SK-N-SH (cell line): ENCODE measurements at regions not wholly inside any gene's neighbourhood (a gene's known extent, or its start where the extent isn't known, plus 50 kb on each side); places are given as distances from the start of the nearest gene placed in this dataset.

Experiments used
- CTCF ChIA-PET: fragments of 300-600, 350-600 bp; formaldehyde crosslinking; extraction: SDS; loops from one replicate; lab custom pipeline; 2021; lab: Yijun Ruan, JAX
- POLR2A ChIA-PET: fragments of 350-600 bp; sonication (Branson Sonifier 250); formaldehyde crosslinking; extraction: SDS; loops from one replicate; lab custom pipeline; 2020; ENCODE audit warnings: antibody characterized with exemption, inconsistent platforms; lab: Yijun Ruan, JAX
- DNase-seq: peaks from one replicate; pipeline ENCODE4 v3.0.0; 2012
- H2AFZ ChIP-seq: fragments of 200-600 bp; sonication (generic); 2 replicates; pipeline ENCODE4 v1.8.1; 2016; ENCODE audit warnings: antibody characterized with exemption, mild to moderate bottlenecking, low read depth
- H3F3A ChIP-seq: fragments of 200-600 bp; sonication (generic); replicated peaks from 2 replicates; pipeline ENCODE3; 2016; ENCODE audit warnings: antibody characterized with exemption, mild to moderate bottlenecking; ENCODE audit not compliant: insufficient read depth
- H3K27ac ChIP-seq, 2 experiments: fragments of 200-500 bp in 1 of 2; fragments of 200-600 bp in 1 of 2; sonication (Bioruptor generic) in 1 of 2; sonication (generic), shearing (Covaris generic) in 1 of 2; 2 replicates each; pipeline versions ENCODE4 v1.5.1 to v1.6.1; 2014 to 2016; ENCODE audit warnings: low read depth in 2 of 2, inconsistent platforms in 1 of 2, low read length in 1 of 2, mild to moderate bottlenecking in 1 of 2, mixed read lengths in 1 of 2
- H3K27me3 ChIP-seq: fragments of 200-600 bp; sonication (generic), shearing (Covaris generic); 2 replicates; pipeline ENCODE4 v1.6.1; 2016; ENCODE audit warnings: mixed run types; ENCODE audit not compliant: insufficient read depth
- H3K36me3 ChIP-seq, 2 experiments: fragments of 200-500 bp in 1 of 2; fragments of 200-600 bp in 1 of 2; sonication (Bioruptor generic) in 1 of 2; sonication (generic) in 1 of 2; replicated peaks in 1 of 2; 2 replicates each; pipeline versions ENCODE3 to v1.5.1; 2014 to 2016; ENCODE audit warnings: low read length in 1 of 2, mild to moderate bottlenecking in 1 of 2; ENCODE audit not compliant: insufficient read depth in 2 of 2, control insufficient read depth in 1 of 2
- H3K4me1 ChIP-seq, 2 experiments: fragments of 200-500 bp in 1 of 2; fragments of 200-600 bp in 1 of 2; sonication (Bioruptor generic) in 1 of 2; sonication (generic), shearing (Covaris generic) in 1 of 2; 2 replicates each; pipeline versions ENCODE4 v1.5.1 to v1.6.1; 2014 to 2016; ENCODE audit warnings: low read depth in 1 of 2, low read length in 1 of 2, mixed run types in 1 of 2; ENCODE audit not compliant: insufficient read depth in 2 of 2, control insufficient read depth in 1 of 2
- H3K4me2 ChIP-seq: fragments of 200-600 bp; sonication (generic), shearing (Covaris generic); 2 replicates; pipeline ENCODE4 v1.6.1; 2017; ENCODE audit warnings: mixed run types
- H3K4me3 ChIP-seq, 2 experiments: fragments of 200-500 bp in 1 of 2; fragments of 200-600 bp in 1 of 2; sonication (Bioruptor generic) in 1 of 2; sonication (generic), shearing (Covaris generic) in 1 of 2; 2 replicates each; pipeline versions ENCODE4 v1.5.1 to v1.8.1; 2014 to 2016; ENCODE audit warnings: low read depth in 2 of 2, inconsistent platforms in 1 of 2, low read length in 1 of 2, mild to moderate bottlenecking in 1 of 2, mixed read lengths in 1 of 2, moderate library complexity in 1 of 2
- H3K79me2 ChIP-seq: fragments of 200-600 bp; sonication (generic); 2 replicates; pipeline ENCODE4 v1.8.1; 2017; ENCODE audit warnings: mild to moderate bottlenecking; ENCODE audit not compliant: insufficient read depth
- H3K9ac ChIP-seq: fragments of 200-600 bp; sonication (generic); 2 replicates; pipeline ENCODE4 v1.6.1; 2017; ENCODE audit warnings: mixed run types
- H3K9me2 ChIP-seq: fragments of 200-600 bp; sonication (generic); 2 replicates; pipeline ENCODE4 v1.6.1; 2017; ENCODE audit warnings: mixed run types
- H3K9me3 ChIP-seq: fragments of 200-600 bp; sonication (generic); 2 replicates; pipeline ENCODE4 v1.6.1; 2017; ENCODE audit warnings: mixed run types, mild to moderate bottlenecking, moderate library complexity
- H4K20me1 ChIP-seq: fragments of 200-600 bp; sonication (generic); 2 replicates; pipeline ENCODE4 v1.6.1; 2017; ENCODE audit warnings: mild to moderate bottlenecking, mixed run types; ENCODE audit not compliant: insufficient read depth
- CTCF ChIP-seq: fragments of 200-600 bp; sonication (generic); IDR thresholded peaks from 2 replicates; pipeline ENCODE4 v1.6.1; 2017; ENCODE audit warnings: antibody characterized with exemption, mild to moderate bottlenecking, moderate library complexity
- EP300 ChIP-seq, 2 experiments: IDR thresholded peaks; 2 replicates each; pipeline versions ENCODE4 v1.4.0 to v1.6.1; 2012; ENCODE audit warnings: borderline replicate concordance in 1 of 2, low read depth in 1 of 2, low read length in 1 of 2
- FOXJ3 ChIP-seq: sonication (generic); formaldehyde crosslinking; IDR thresholded peaks from 2 replicates; pipeline ENCODE4 v1.5.1; 2020; ENCODE audit warnings: mild to moderate bottlenecking, missing genetic modification reagents
- FOXM1 ChIP-seq: IDR thresholded peaks from 2 replicates; pipeline ENCODE4 v1.4.0; 2012; ENCODE audit warnings: low read depth, mild to moderate bottlenecking
- GATA2 ChIP-seq: sonication (generic); formaldehyde crosslinking; IDR thresholded peaks from 2 replicates; pipeline ENCODE4 v1.5.0; 2020; ENCODE audit warnings: mild to moderate bottlenecking, missing genetic modification reagents
- MEF2A ChIP-seq: IDR thresholded peaks from 2 replicates; pipeline ENCODE4 v1.4.0; 2012; ENCODE audit warnings: low read depth, borderline replicate concordance
- MXI1 ChIP-seq: IDR thresholded peaks from 2 replicates; pipeline ENCODE4 v1.6.1; 2012; ENCODE audit warnings: mild to moderate bottlenecking, low read depth, low read length, improper control_type of control experiment
- NFIC ChIP-seq: IDR thresholded peaks from 2 replicates; pipeline ENCODE4 v1.4.0; 2012; ENCODE audit warnings: borderline replicate concordance
- NRF1 ChIP-seq: IDR thresholded peaks from 2 replicates; pipeline ENCODE4 v1.6.1; 2012; ENCODE audit warnings: low read depth, mild to moderate bottlenecking, low read length
- POLR2AphosphoS5 ChIP-seq: IDR thresholded peaks from 2 replicates; pipeline ENCODE4 v1.6.1; 2012; ENCODE audit warnings: low read depth, low read length
- RAD21 ChIP-seq: IDR thresholded peaks from 2 replicates; pipeline ENCODE4 v1.6.1; 2012; ENCODE audit warnings: mild to moderate bottlenecking, low read length
- RCOR1 ChIP-seq: fragments of 150-350 bp; IDR thresholded peaks from 2 replicates; pipeline ENCODE4 v1.6.1; 2017; ENCODE audit warnings: antibody characterized with exemption, low read length
- RFX5 ChIP-seq: IDR thresholded peaks from 2 replicates; pipeline ENCODE4 v1.6.1; 2012; ENCODE audit warnings: mild to moderate bottlenecking, improper control_type of control experiment, low read length
- RXRA ChIP-seq: IDR thresholded peaks from 2 replicates; pipeline ENCODE4 v1.4.0; 2012; ENCODE audit warnings: low read depth, mild to moderate bottlenecking, borderline replicate concordance
- SIN3A ChIP-seq: IDR thresholded peaks from 2 replicates; pipeline ENCODE4 v1.6.1; 2012; ENCODE audit warnings: low read depth, mild to moderate bottlenecking, low read length, moderate library complexity, borderline replicate concordance
- TEAD4 ChIP-seq: IDR thresholded peaks from 2 replicates; pipeline ENCODE4 v1.4.0; 2012; ENCODE audit warnings: mild to moderate bottlenecking, borderline replicate concordance; ENCODE audit not compliant: insufficient read depth
- YY1 ChIP-seq: IDR thresholded peaks from 2 replicates; pipeline ENCODE4 v1.4.0; 2012; ENCODE audit warnings: low read depth, mild to moderate bottlenecking
- WGBS: methylation state at CpG from one replicate; pipeline ENCODE4 v1.1.6; 2017; ENCODE audit warnings: low lambda C conversion rate; 5-methylcytosine and 5-hydroxymethylcytosine counted together
- TF ChIP-seq, protein P1 (sequence below): IDR thresholded peaks from 2 replicates; pipeline ENCODE4 v1.4.0; 2012; ENCODE audit warnings: low read depth, borderline replicate concordance
- TF ChIP-seq, protein P2 (sequence below): IDR thresholded peaks from 2 replicates; pipeline ENCODE4 v1.4.0; 2012; ENCODE audit warnings: low read depth
- TF ChIP-seq, protein P3 (sequence below): IDR thresholded peaks from 2 replicates; pipeline ENCODE4 v1.4.0; 2012; ENCODE audit warnings: low read depth, borderline replicate concordance

GRCh38 chr2:158878003-158878402 is 82.9 kb downstream of the DAPL1 start:
- H3K9ac ChIP-seq = no peak overlapping the region
- H3K4me2 ChIP-seq = no peak overlapping the region
- CTCF ChIA-PET = no interaction called here
- no peak overlapping the region for H3K4me3 ChIP-seq
- POLR2A ChIA-PET = no interaction called here
- no peaks in the 10 kb centered on the region for H3F3A ChIP-seq
- TF ChIP-seq NRF1 (no peak), CTCF (no peak), YY1 (no peak), EP300 (IDR thresholded peaks at IDR 0.05; ENCODE audit: borderline replicate concordance in 1 of 2, low read depth in 1 of 2, low read length in 1 of 2) (no peak), RFX5 (no peak), NFIC (no peak), SIN3A (no peak), RCOR1 (no peak), RXRA (no peak), RAD21 (no peak), POLR2AphosphoS5 (no peak), FOXJ3 (CRISPR knock-in tag) (no peak), GATA2 (CRISPR knock-in tag) (no peak), MEF2A (no peak), TEAD4 (no peak), FOXM1 (no peak), MXI1 (no peak)
- TF ChIP-seq, protein P1, sequence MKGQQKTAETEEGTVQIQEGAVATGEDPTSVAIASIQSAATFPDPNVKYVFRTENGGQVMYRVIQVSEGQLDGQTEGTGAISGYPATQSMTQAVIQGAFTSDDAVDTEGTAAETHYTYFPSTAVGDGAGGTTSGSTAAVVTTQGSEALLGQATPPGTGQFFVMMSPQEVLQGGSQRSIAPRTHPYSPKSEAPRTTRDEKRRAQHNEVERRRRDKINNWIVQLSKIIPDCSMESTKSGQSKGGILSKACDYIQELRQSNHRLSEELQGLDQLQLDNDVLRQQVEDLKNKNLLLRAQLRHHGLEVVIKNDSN = no peak
- TF ChIP-seq, protein P2, sequence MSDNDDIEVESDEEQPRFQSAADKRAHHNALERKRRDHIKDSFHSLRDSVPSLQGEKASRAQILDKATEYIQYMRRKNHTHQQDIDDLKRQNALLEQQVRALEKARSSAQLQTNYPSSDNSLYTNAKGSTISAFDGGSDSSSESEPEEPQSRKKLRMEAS = no peak
- TF ChIP-seq, protein P3, sequence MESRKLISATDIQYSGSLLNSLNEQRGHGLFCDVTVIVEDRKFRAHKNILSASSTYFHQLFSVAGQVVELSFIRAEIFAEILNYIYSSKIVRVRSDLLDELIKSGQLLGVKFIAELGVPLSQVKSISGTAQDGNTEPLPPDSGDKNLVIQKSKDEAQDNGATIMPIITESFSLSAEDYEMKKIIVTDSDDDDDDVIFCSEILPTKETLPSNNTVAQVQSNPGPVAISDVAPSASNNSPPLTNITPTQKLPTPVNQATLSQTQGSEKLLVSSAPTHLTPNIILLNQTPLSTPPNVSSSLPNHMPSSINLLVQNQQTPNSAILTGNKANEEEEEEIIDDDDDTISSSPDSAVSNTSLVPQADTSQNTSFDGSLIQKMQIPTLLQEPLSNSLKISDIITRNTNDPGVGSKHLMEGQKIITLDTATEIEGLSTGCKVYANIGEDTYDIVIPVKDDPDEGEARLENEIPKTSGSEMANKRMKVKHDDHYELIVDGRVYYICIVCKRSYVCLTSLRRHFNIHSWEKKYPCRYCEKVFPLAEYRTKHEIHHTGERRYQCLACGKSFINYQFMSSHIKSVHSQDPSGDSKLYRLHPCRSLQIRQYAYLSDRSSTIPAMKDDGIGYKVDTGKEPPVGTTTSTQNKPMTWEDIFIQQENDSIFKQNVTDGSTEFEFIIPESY = no peak
- 91% methylated on average over 16 of the region's 16 CpGs for WGBS
- no peaks in the 10 kb centered on the region for H4K20me1 ChIP-seq
- H3K9me3 ChIP-seq = no peaks in the 10 kb centered on the region
- DNase-seq = no peak
- H3K27me3 ChIP-seq = no peaks in the 10 kb centered on the region
- H2AFZ ChIP-seq = no peak overlapping the region
- H3K79me2 ChIP-seq = no peaks in the 10 kb centered on the region
- H3K36me3 ChIP-seq = no peaks in the 10 kb centered on the region
- H3K4me1 ChIP-seq = no peaks in the 10 kb centered on the region
- H3K9me2 ChIP-seq = no peaks in the 10 kb centered on the region
- no peak overlapping the region for H3K27ac ChIP-seq
